ENCODE measurements at regions not wholly inside any gene's neighbourhood (a gene's known extent, or its start where the extent isn't known, plus 50 kb on each side); places are given as distances from the start of the nearest gene placed in this dataset.
"Not testable (repeated sequence)": the region's sequence is repeated elsewhere in the genome, so short reads cannot be mapped to it uniquely, and the experiment has no call there.

DNA sequence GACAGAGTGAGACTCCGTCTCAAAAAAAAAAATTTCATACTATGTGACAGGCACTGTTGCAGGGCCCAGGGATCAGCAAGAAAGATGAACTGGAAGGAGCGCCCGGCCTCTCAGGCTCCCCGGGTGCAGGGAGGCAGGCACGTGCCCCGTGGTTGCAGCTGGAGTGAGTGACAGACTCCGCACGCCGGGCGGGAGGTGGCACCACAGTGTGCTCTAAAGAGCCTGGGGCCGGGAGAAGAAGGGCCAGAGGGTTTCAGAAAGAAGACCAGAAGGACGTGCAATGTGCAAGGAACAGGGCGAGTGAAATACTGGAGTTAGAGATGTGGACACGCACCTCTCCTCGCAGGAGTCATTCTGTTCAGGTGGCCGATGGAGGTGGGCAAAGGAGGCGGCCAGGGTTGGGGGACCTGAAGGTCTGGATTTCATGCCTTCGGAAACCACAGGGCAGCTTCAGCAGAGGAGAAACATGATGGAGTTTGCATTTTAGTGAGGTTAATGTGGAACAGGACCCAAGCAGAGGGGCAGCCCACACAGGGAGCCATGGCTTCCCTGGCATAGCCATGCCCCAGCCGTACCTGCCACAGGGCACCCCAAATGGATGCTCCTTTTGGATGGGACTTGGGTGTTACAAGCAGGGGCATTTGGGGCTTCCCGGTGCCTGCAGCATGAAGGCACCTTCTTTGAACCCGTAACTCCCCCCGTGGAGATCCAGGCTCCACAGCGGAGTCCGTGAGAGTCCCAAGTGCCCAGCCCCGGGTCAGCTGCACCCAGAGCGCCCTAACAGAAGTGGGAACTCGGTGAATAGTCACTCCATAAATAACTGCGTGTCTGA lies 226.2 kb downstream of the ERMARD start:
- Histone ChIP-seq H3K9me3 (ENCODE audit: control insufficient read depth in 5 of 5, low read length in 5 of 5) (no peaks in the 10 kb centered on the region), H3K36me3 (ENCODE audit: control insufficient read depth in 5 of 5, insufficient read depth in 5 of 5, low read length in 5 of 5) (no peaks in the 10 kb centered on the region), H3K4me3 (ENCODE audit: low read depth in 1 of 5, low read length in 5 of 5) (no peak overlapping the region), H3K4me1 (ENCODE audit: control insufficient read depth in 5 of 5, insufficient read depth in 5 of 5, low read length in 5 of 5) (peaks cover 0 to 10% (median 6%) of the 10 kb centered on the region in 5 donors), H3K9ac (ENCODE audit: low read length in 5 of 5) (no peak overlapping the region), H3K27me3 (ENCODE audit: control insufficient read depth in 5 of 5, insufficient read depth in 4 of 5, low read length in 5 of 5) (peaks cover 0 to 17% (median 2%) of the 10 kb centered on the region in 5 donors), H3K27ac (ENCODE audit: low read depth, low read length) (no peak overlapping the region)

GRCh38 chr6:169976301-169977081 lies 225.1 kb downstream of the ERMARD start:
- Histone ChIP-seq H3K4me1 (ENCODE audit: control insufficient read depth in 5 of 5, insufficient read depth in 5 of 5, low read length in 5 of 5) (peaks cover 0 to 10% (median 6%) of the 10 kb centered on the region in 5 donors), H3K9ac (ENCODE audit: low read length in 5 of 5) (no peak overlapping the region), H3K36me3 (ENCODE audit: control insufficient read depth in 5 of 5, insufficient read depth in 5 of 5, low read length in 5 of 5) (no peaks in the 10 kb centered on the region), H3K27ac (ENCODE audit: low read depth, low read length) (no peak overlapping the region), H3K9me3 (ENCODE audit: control insufficient read depth in 5 of 5, low read length in 5 of 5) (no peaks in the 10 kb centered on the region), H3K4me3 (ENCODE audit: low read depth in 1 of 5, low read length in 5 of 5) (no peak overlapping the region), H3K27me3 (ENCODE audit: control insufficient read depth in 5 of 5, insufficient read depth in 4 of 5, low read length in 5 of 5) (peaks cover under 1 to 21% (median 2%) of the 10 kb centered on the region in 5 donors)

- H3K4me3 ChIP-seq (ENCODE audit: low read depth in 1 of 5, low read length in 5 of 5): no peak overlapping the region
- no peak overlapping the region for H3K9ac ChIP-seq (ENCODE audit: low read length in 5 of 5)
- no peaks in the 10 kb centered on the region for H3K36me3 ChIP-seq (ENCODE audit: control insufficient read depth in 5 of 5, insufficient read depth in 5 of 5, low read length in 5 of 5)
- H3K4me1 ChIP-seq (ENCODE audit: control insufficient read depth in 5 of 5, insufficient read depth in 5 of 5, low read length in 5 of 5): peaks cover 0 to 10% (median 6%) of the 10 kb centered on the region in 5 donors
- no peak overlapping the region for H3K27ac ChIP-seq (ENCODE audit: low read depth, low read length)
- peaks cover 2 to 17% (median 2%) of the 10 kb centered on the region in 5 donors for H3K27me3 ChIP-seq (ENCODE audit: control insufficient read depth in 5 of 5, insufficient read depth in 4 of 5, low read length in 5 of 5)
- H3K9me3 ChIP-seq (ENCODE audit: control insufficient read depth in 5 of 5, low read length in 5 of 5): no peaks in the 10 kb centered on the region
These were observed 224.3 kb downstream of the ERMARD start for GRCh38 chr6:169975701-169976100.

DNA sequence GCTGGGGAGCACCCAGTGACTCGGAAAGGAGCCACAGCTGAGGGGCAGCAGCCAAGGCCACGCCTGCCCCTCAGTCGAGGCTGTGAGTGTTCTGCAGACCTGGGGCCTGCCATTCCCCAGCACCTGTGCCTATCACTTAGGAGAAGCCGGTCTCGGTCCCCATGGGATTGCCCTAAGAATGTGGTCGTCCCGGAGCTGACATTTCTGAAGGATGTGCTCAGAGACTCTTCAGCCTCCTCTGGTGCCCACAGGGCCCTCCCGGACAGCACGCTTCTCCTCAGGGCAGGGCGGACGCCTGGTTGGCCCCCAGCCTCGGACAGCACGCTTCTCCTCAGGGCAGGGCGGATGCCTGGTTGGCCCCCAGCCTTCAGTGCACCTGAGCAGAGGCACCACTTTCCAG lies 223.9 kb downstream of the ERMARD start:
- H3K27me3 ChIP-seq (ENCODE audit: control insufficient read depth in 5 of 5, insufficient read depth in 4 of 5, low read length in 5 of 5): peaks cover 2 to 21% (median 2%) of the 10 kb centered on the region in 5 donors
- no peaks in the 10 kb centered on the region for H3K36me3 ChIP-seq (ENCODE audit: control insufficient read depth in 5 of 5, insufficient read depth in 5 of 5, low read length in 5 of 5)
- H3K27ac ChIP-seq (ENCODE audit: low read depth, low read length): no peak overlapping the region
- no peak overlapping the region for H3K4me3 ChIP-seq (ENCODE audit: low read depth in 1 of 5, low read length in 5 of 5)
- H3K9ac ChIP-seq (ENCODE audit: low read length in 5 of 5): no peak overlapping the region
- peaks cover 0 to 10% (median 6%) of the 10 kb centered on the region in 5 donors for H3K4me1 ChIP-seq (ENCODE audit: control insufficient read depth in 5 of 5, insufficient read depth in 5 of 5, low read length in 5 of 5)
- H3K9me3 ChIP-seq (ENCODE audit: control insufficient read depth in 5 of 5, low read length in 5 of 5): no peaks in the 10 kb centered on the region

DNA sequence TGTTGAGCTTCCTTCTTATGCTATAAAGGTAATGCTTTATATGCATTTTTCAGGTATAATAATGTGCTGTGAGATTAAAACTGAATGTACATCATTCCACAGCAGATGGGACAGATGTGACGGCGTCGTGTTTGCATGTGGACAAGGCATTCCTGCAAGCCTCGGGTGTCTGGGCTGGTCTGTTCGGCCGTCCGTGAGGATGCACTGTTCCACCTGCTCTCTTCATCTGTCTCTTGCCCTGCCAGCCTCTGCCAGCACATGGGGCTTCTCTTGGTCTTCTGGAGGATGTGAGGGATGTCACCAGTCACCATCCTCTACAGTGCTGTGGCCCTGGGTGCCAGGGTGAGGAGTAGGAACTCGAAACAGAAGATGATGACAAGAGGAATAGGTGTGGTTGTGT lies 223.2 kb downstream of the ERMARD start:
- Histone ChIP-seq H3K27ac (ENCODE audit: low read depth, low read length) (no peak overlapping the region), H3K9me3 (ENCODE audit: control insufficient read depth in 5 of 5, low read length in 5 of 5) (no peaks in the 10 kb centered on the region), H3K4me3 (ENCODE audit: low read depth in 1 of 5, low read length in 5 of 5) (no peak overlapping the region), H3K27me3 (ENCODE audit: control insufficient read depth in 5 of 5, insufficient read depth in 4 of 5, low read length in 5 of 5) (peaks cover 2 to 21% (median 2%) of the 10 kb centered on the region in 5 donors), H3K4me1 (ENCODE audit: control insufficient read depth in 5 of 5, insufficient read depth in 5 of 5, low read length in 5 of 5) (peaks cover 0 to 10% (median 6%) of the 10 kb centered on the region in 5 donors), H3K9ac (ENCODE audit: low read length in 5 of 5) (no peak overlapping the region), H3K36me3 (ENCODE audit: control insufficient read depth in 5 of 5, insufficient read depth in 5 of 5, low read length in 5 of 5) (no peaks in the 10 kb centered on the region)

DNA sequence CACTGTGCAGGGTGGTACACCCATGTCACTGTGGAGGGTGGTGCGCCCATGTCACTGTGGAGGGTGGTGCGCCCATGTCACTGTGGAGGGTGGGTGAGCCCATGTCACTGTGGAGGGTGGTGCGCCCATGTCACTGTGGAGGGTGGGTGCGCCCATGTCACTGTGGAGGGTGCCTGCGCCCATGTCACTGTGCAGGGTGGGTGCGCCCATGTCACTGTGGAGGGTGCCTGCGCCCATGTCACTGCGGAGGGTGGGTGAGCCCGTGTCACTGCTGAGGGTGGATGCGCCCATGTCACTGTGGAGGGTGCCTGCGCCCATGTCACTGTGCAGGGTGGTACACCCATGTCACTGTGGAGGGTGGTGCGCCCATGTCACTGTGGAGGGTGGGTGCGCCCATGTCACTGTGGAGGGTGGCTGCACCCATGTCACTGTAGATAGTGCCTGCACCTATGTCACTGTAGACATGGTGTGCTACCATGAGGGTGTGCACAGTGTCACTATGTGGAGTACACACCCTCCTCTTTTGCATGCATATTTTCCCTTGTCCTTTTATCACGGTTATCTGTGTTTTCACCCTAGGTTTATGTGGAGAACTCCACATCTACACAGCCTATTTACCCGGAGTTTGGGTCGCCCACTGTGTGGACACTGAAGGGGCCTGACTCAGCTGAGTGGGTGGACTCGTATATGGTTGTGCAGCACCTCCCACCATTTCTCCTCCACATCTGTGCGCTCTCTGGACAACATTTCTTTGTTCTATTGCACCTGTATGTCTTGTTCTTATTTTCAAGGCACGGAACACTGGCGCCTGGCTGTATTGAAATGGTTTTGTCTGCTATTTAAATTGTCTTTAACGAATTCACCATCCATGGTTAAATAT lies 222.4 kb downstream of the ERMARD start:
- H3K9me3 ChIP-seq (ENCODE audit: control insufficient read depth in 5 of 5, low read length in 5 of 5); H3K27ac ChIP-seq (ENCODE audit: low read depth, low read length); H3K36me3 ChIP-seq (ENCODE audit: control insufficient read depth in 5 of 5, insufficient read depth in 5 of 5, low read length in 5 of 5); H3K4me3 ChIP-seq (ENCODE audit: low read depth in 1 of 5, low read length in 5 of 5); H3K9ac ChIP-seq (ENCODE audit: low read length in 5 of 5): not testable (repeated sequence)
- Histone ChIP-seq H3K27me3 (ENCODE audit: control insufficient read depth in 5 of 5, insufficient read depth in 4 of 5, low read length in 5 of 5) (peaks cover 2 to 21% (median 2%) of the 10 kb centered on the region in 5 donors), H3K4me1 (ENCODE audit: control insufficient read depth in 5 of 5, insufficient read depth in 5 of 5, low read length in 5 of 5) (peaks cover 0 to 10% (median 4%) of the 10 kb centered on the region in 5 donors)

DNA sequence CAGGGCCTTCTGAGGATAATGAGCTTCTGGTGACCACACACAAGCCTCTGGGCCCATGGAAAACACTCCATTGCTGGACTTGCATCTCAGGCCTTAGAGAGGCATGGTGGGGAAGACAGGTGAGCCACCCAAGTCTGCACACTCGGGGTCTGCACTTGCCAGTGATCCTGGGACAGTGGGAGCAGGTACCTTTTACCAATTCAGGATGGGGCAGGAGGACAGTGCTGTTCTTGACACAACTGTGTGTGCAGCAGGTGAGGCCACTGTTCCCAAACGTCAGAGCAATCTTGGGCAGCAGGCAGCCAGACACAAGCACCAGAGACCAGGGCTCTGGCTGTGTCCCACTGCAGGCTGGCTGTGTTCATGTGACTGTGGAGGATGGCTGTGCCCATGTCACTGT lies 221.3 kb downstream of the ERMARD start:
- Histone ChIP-seq H3K4me3 (ENCODE audit: low read depth in 1 of 5, low read length in 5 of 5) (no peak overlapping the region), H3K27me3 (ENCODE audit: control insufficient read depth in 5 of 5, insufficient read depth in 4 of 5, low read length in 5 of 5) (peaks cover 1 to 21% (median 2%) of the 10 kb centered on the region in 5 donors), H3K9me3 (ENCODE audit: control insufficient read depth in 5 of 5, low read length in 5 of 5) (no peaks in the 10 kb centered on the region), H3K36me3 (ENCODE audit: control insufficient read depth in 5 of 5, insufficient read depth in 5 of 5, low read length in 5 of 5) (no peaks in the 10 kb centered on the region), H3K9ac (ENCODE audit: low read length in 5 of 5) (no peak overlapping the region), H3K27ac (ENCODE audit: low read depth, low read length) (no peak overlapping the region), H3K4me1 (ENCODE audit: control insufficient read depth in 5 of 5, insufficient read depth in 5 of 5, low read length in 5 of 5) (peaks cover 0 to 8% (median 0%) of the 10 kb centered on the region in 5 donors)

- peaks cover 0 to 21% (median 2%) of the 10 kb centered on the region in 5 donors for H3K27me3 ChIP-seq (ENCODE audit: control insufficient read depth in 5 of 5, insufficient read depth in 4 of 5, low read length in 5 of 5)
- H3K36me3 ChIP-seq (ENCODE audit: control insufficient read depth in 5 of 5, insufficient read depth in 5 of 5, low read length in 5 of 5): no peaks in the 10 kb centered on the region
- H3K4me3 ChIP-seq (ENCODE audit: low read depth in 1 of 5, low read length in 5 of 5): no peak overlapping the region
- H3K27ac ChIP-seq (ENCODE audit: low read depth, low read length): no peak overlapping the region
- H3K4me1 ChIP-seq (ENCODE audit: control insufficient read depth in 5 of 5, insufficient read depth in 5 of 5, low read length in 5 of 5): peaks cover 0 to 8% (median 0%) of the 10 kb centered on the region in 5 donors
- H3K9ac ChIP-seq (ENCODE audit: low read length in 5 of 5): no peak overlapping the region
- H3K9me3 ChIP-seq (ENCODE audit: control insufficient read depth in 5 of 5, low read length in 5 of 5): no peaks in the 10 kb centered on the region
These were observed 220.8 kb downstream of the ERMARD start for GRCh38 chr6:169972101-169972651.

DNA sequence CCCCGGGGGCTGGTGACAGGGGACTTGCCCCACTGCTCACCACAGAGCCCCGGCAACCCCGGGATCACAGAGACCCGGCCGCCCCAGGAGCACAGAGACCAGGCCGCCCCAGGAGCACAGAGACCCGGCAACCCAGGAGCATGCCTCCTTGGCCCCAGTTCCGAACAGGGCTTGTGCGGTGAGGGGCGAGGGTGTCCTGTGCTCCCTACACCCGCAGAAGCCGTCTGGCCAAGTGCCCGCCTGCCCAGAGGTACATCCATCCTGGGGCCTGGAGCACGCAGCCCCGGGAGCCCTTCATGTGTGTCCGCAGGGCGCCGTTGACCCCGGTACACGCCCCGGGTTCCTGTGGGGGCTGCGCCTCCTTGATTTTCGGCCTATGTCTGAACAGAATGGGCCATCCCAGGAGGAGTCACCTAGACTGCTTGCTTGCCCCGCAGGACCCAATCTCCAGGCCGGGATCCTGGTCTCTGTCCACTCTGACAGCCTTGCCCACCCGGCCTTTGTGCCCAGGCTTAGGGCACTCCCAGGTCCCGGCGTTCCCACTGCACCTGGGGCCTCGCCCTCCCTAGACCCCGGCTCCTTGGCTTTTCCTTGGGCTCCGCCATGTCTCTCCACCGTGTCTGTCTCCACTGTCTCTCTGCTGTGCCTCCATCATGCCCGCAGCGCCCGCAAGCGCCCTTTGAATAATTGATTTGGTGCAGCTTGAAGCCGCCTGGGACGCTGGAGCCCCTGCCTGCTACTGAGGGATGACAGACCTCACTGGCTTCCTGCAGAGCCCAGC lies 219.8 kb downstream of the ERMARD start:
- Histone ChIP-seq H3K4me3 (ENCODE audit: low read depth in 1 of 5, low read length in 5 of 5) (no peak overlapping the region), H3K27ac (ENCODE audit: low read depth, low read length) (no peak overlapping the region), H3K9me3 (ENCODE audit: control insufficient read depth in 5 of 5, low read length in 5 of 5) (no peaks in the 10 kb centered on the region), H3K27me3 (ENCODE audit: control insufficient read depth in 5 of 5, insufficient read depth in 4 of 5, low read length in 5 of 5) (peaks cover 0 to 21% (median 2%) of the 10 kb centered on the region in 5 donors), H3K4me1 (ENCODE audit: control insufficient read depth in 5 of 5, insufficient read depth in 5 of 5, low read length in 5 of 5) (peaks cover 0 to 4% (median 0%) of the 10 kb centered on the region in 5 donors), H3K9ac (ENCODE audit: low read length in 5 of 5) (no peak overlapping the region), H3K36me3 (ENCODE audit: control insufficient read depth in 5 of 5, insufficient read depth in 5 of 5, low read length in 5 of 5) (no peaks in the 10 kb centered on the region)
